ENCODE measurements at regions not wholly inside any gene's neighbourhood (a gene's known extent, or its start where the extent isn't known, plus 50 kb on each side); places are given as distances from the start of the nearest gene placed in this dataset.

DNA sequence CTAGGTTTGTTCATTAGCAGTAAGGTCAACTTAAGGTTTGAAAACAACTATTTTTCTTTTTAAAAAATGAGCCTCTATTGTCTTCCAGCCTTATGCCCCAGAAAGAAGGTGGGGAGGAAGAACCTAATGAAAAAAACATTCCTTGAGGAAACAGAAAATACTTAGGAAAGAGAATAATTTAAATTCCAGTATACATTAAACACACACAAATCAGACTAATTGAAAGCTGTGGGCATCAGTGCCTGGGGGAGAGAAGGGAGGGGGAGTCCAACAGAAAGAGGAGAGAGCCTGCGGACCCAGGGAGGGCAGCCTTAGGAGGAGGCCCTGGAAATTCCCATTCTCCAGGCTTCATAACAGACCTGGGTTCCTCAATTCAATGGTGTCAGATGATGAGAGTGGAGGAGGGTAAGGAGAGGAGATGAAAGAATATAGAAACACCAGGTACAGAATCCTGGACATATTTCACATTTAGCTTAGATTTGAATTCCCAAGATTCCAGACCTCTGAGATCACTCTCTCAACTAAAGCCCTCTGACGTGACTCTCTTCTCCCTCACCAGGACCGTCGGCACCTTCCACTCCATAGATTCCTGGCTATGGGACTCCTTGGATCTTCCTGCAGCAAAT is 320.5 kb upstream of the UMPS start:
- no peak for TF ChIP-seq ZNF274 (IDR thresholded peaks at IDR 0.05; ENCODE audit: borderline replicate concordance, extremely low read depth, low read length)
- TF ChIP-seq, protein P1, sequence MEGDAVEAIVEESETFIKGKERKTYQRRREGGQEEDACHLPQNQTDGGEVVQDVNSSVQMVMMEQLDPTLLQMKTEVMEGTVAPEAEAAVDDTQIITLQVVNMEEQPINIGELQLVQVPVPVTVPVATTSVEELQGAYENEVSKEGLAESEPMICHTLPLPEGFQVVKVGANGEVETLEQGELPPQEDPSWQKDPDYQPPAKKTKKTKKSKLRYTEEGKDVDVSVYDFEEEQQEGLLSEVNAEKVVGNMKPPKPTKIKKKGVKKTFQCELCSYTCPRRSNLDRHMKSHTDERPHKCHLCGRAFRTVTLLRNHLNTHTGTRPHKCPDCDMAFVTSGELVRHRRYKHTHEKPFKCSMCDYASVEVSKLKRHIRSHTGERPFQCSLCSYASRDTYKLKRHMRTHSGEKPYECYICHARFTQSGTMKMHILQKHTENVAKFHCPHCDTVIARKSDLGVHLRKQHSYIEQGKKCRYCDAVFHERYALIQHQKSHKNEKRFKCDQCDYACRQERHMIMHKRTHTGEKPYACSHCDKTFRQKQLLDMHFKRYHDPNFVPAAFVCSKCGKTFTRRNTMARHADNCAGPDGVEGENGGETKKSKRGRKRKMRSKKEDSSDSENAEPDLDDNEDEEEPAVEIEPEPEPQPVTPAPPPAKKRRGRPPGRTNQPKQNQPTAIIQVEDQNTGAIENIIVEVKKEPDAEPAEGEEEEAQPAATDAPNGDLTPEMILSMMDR (IDR thresholded peaks at IDR 0.05; ENCODE audit: control extremely low read depth in 1 of 3, insufficient read depth in 1 of 3, low read depth in 1 of 3, low read length in 3 of 3): no peak
- no peak for TF ChIP-seq ASH2L (IDR thresholded peaks at IDR 0.05; ENCODE audit: low read length)
- no peak for TF ChIP-seq CHD1 (IDR thresholded peaks at IDR 0.05; ENCODE audit: low read depth, low read length)
- TF ChIP-seq GABPA (IDR thresholded peaks at IDR 0.05; ENCODE audit: borderline replicate concordance, insufficient read depth, low read length): no peak
